ENCODE measurements at regions not wholly inside any gene's neighbourhood (a gene's known extent, or its start where the extent isn't known, plus 50 kb on each side); places are given as distances from the start of the nearest gene placed in this dataset.

- TF ChIP-seq CTCF (IDR thresholded peaks at IDR 0.05; ENCODE audit: low read depth, low read length), result no peak
- no peak overlapping the region for H3K4me3 ChIP-seq (replicated peaks in 1 of 2; ENCODE audit: low read depth in 2 of 2, low read length in 2 of 2)
- no peak for DNase-seq (ENCODE audit: low read depth in 2 of 2)
These were observed 83.4 kb upstream of the WNT7A start for GRCh38 chr3:13963137-13963886.

- H3K4me3 ChIP-seq (replicated peaks in 1 of 2; ENCODE audit: low read depth in 2 of 2, low read length in 2 of 2), result no peak overlapping the region
- TF ChIP-seq CTCF (IDR thresholded peaks at IDR 0.05; ENCODE audit: low read depth, low read length), result no peak
- no peak for DNase-seq (ENCODE audit: low read depth in 2 of 2)
These were observed 75.0 kb upstream of the WNT7A start for GRCh38 chr3:13954741-13955483.

GRCh38 chr3:13954266-13954665 is 74.4 kb upstream of the WNT7A start:
- no peak for DNase-seq (ENCODE audit: low read depth in 2 of 2)
- TF ChIP-seq CTCF (IDR thresholded peaks at IDR 0.05; ENCODE audit: low read depth, low read length), result no peak
- no peak overlapping the region for H3K4me3 ChIP-seq (replicated peaks in 1 of 2; ENCODE audit: low read depth in 2 of 2, low read length in 2 of 2)

- no peak for DNase-seq (ENCODE audit: low read depth in 2 of 2)
- no peak for TF ChIP-seq CTCF (IDR thresholded peaks at IDR 0.05; ENCODE audit: low read depth, low read length)
- no peak overlapping the region for H3K4me3 ChIP-seq (replicated peaks in 1 of 2; ENCODE audit: low read depth in 2 of 2, low read length in 2 of 2)
These were observed 71.3 kb upstream of the WNT7A start for GRCh38 chr3:13951184-13951583.

GRCh38 chr3:13950042-13950441 is 70.2 kb upstream of the WNT7A start:
- DNase-seq (ENCODE audit: low read depth in 2 of 2), result no peak
- no peak for TF ChIP-seq CTCF (IDR thresholded peaks at IDR 0.05; ENCODE audit: low read depth, low read length)
- H3K4me3 ChIP-seq (replicated peaks in 1 of 2; ENCODE audit: low read depth in 2 of 2, low read length in 2 of 2), result no peak overlapping the region

- no peak for DNase-seq (ENCODE audit: low read depth in 2 of 2)
- TF ChIP-seq CTCF (IDR thresholded peaks at IDR 0.05; ENCODE audit: low read depth, low read length), result no peak
These were observed 68.0 kb upstream of the WNT7A start for GRCh38 chr3:13947912-13948311.

More at GRCh38 chr3:13947912-13948311, 68.0 kb upstream of the WNT7A start:
- H3K4me3 ChIP-seq (replicated peaks in 1 of 2; ENCODE audit: low read depth in 2 of 2, low read length in 2 of 2), result no peak overlapping the region

All from cardiac fibroblast (primary cell).